Liver (tissue), 8 donors: ENCODE measurements at regions not wholly inside any gene's neighbourhood (a gene's known extent, or its start where the extent isn't known, plus 50 kb on each side); places are given as distances from the start of the nearest gene placed in this dataset.

ENCODE experiments used
- DNase-seq: peaks from one replicate; pipeline ENCODE4 v3.0.0-alpha.2; 2017; ENCODE audit warnings: low spot score
- H3K27ac ChIP-seq, 2 donors: one replicate each; pipeline ENCODE4 v1.7.0; 2013; ENCODE audit warnings: inconsistent platforms in 2 of 2, low read length in 2 of 2, control low read depth in 1 of 2, low read depth in 1 of 2, mild to moderate bottlenecking in 1 of 2
- H3K27me3 ChIP-seq, 4 donors: one replicate each; pipeline versions ENCODE4 v1.6.1 to v1.7.0; 2013; ENCODE audit warnings: low read length in 3 of 4, inconsistent platforms in 1 of 4, mild to moderate bottlenecking in 1 of 4, moderate library complexity in 1 of 4; ENCODE audit not compliant: control insufficient read depth in 4 of 4, insufficient read depth in 4 of 4
- H3K36me3 ChIP-seq, 4 donors: one replicate each; pipeline versions ENCODE4 v1.6.1 to v1.7.0; 2013; ENCODE audit warnings: low read length in 3 of 4, mild to moderate bottlenecking in 3 of 4, low read depth in 1 of 4, moderate library complexity in 1 of 4; ENCODE audit not compliant: control insufficient read depth in 4 of 4, insufficient read depth in 3 of 4
- H3K4me1 ChIP-seq, 4 donors: one replicate each; pipeline versions ENCODE4 v1.6.1 to v1.7.0; 2013; ENCODE audit warnings: low read length in 3 of 4, mild to moderate bottlenecking in 3 of 4, moderate library complexity in 1 of 4; ENCODE audit not compliant: control insufficient read depth in 4 of 4, insufficient read depth in 4 of 4
- H3K4me3 ChIP-seq, 3 donors: one replicate each; pipeline versions ENCODE4 v1.6.1 to v1.7.0; 2013; ENCODE audit warnings: low read length in 3 of 3, control low read depth in 1 of 3, low read depth in 1 of 3, mild to moderate bottlenecking in 1 of 3
- H3K9ac ChIP-seq, 2 donors: one replicate each; pipeline ENCODE4 v1.7.0; 2013; ENCODE audit warnings: low read length in 2 of 2, mild to moderate bottlenecking in 2 of 2, moderate library complexity in 2 of 2, control low read depth in 1 of 2, low read depth in 1 of 2
- H3K9me3 ChIP-seq, 4 donors: one replicate each; pipeline versions ENCODE4 v1.6.1 to v1.7.0; 2013; ENCODE audit warnings: low read length in 3 of 4; ENCODE audit not compliant: control insufficient read depth in 4 of 4
- EGR1 ChIP-seq, 2 donors: IDR thresholded peaks; 2 replicates each; pipeline ENCODE4 v1.6.1; 2016 to 2018; ENCODE audit warnings: antibody characterized with exemption in 2 of 2, low read depth in 2 of 2
- FOXA1 ChIP-seq: IDR thresholded peaks from 2 replicates; pipeline ENCODE4 v1.6.1; 2016; ENCODE audit warnings: antibody characterized with exemption
- GABPA ChIP-seq, 2 donors: IDR thresholded peaks in 1 of 2; conservative IDR thresholded peaks in 1 of 2; 2 replicates each; pipeline ENCODE4 v1.6.1; 2016; ENCODE audit warnings: antibody characterized with exemption in 2 of 2, mild to moderate bottlenecking in 1 of 2, moderate library complexity in 1 of 2
- HNF4G ChIP-seq: IDR thresholded peaks from 2 replicates; pipeline ENCODE4 v1.6.1; 2016; ENCODE audit warnings: antibody characterized with exemption
- NR2F2 ChIP-seq: IDR thresholded peaks from 2 replicates; pipeline ENCODE4 v1.6.1; 2016; ENCODE audit warnings: antibody characterized with exemption
- TAF1 ChIP-seq: conservative IDR thresholded peaks from 2 replicates; pipeline ENCODE4 v1.6.1; 2016; ENCODE audit warnings: antibody characterized with exemption, mild to moderate bottlenecking
- WGBS: extraction: QIAGEN DNeasy Blood & Tissue Kit; methylation state at CpG from one replicate; pipeline ENCODE4 v1.1.7; 2013; 5-methylcytosine and 5-hydroxymethylcytosine counted together
- TF ChIP-seq, protein P1 (sequence below): IDR thresholded peaks from 2 replicates; pipeline ENCODE4 v1.6.1; 2016; ENCODE audit warnings: antibody characterized with exemption
- TF ChIP-seq, protein P2 (sequence below): IDR thresholded peaks from 2 replicates; pipeline ENCODE4 v1.6.1; 2016; ENCODE audit warnings: antibody characterized with exemption, mild to moderate bottlenecking
- TF ChIP-seq, protein P3 (sequence below): IDR thresholded peaks from 2 replicates; pipeline ENCODE4 v1.6.1; 2016; ENCODE audit warnings: antibody characterized with exemption
- TF ChIP-seq, protein P4 (sequence below): IDR thresholded peaks from 2 replicates; pipeline ENCODE4 v1.6.1; 2016; ENCODE audit warnings: antibody characterized with exemption
- TF ChIP-seq, protein P5 (sequence below): fragments of 150-350 bp; IDR thresholded peaks from 2 replicates; pipeline ENCODE4 v1.5.1; 2017; ENCODE audit warnings: improper control_type of control experiment, low read depth, low read length; ENCODE audit not compliant: missing input control
- donor health status: healthy.
- donor health status: healthy.
- donor health status: healthy.
- donor health status: healthy.
- donor health status: healthy.

DNA sequence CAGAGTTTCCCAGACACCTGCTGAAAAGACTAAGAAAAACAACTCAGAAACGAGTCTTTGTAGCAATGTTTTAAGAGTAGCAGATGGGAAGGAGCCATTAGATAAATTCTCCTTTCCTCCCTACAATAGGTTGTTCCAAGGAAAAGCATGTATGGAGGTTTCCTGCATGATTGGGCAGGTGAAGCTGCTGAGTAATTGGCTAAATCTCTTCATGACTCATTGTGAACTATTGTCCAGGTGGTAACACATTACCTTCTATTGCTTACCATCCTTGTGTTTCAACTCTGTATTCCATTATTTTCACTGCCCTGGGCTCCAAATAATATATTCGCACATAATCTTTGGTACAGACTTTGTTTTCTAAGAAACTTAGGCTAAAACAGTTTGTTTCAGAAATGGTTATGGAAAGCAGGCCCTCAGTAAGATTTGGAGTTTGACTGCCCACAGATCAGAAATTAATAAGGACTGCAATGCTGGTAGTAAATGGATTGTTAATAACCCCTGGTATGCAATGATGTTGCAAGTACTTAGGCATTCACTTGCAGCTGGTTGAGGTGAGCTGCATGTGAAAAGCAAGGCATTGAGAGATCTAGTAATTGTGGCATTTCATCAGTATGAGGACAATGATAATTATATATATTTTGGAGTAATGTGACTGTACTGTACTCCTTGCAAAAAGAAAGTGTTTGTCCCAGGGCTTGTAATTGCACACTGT lies 281.4 kb upstream of the VLDLR start:
- H3K27me3 ChIP-seq: no peaks in the 10 kb centered on the region
- no peak overlapping the region for H3K27ac ChIP-seq
- no peak overlapping the region for H3K4me3 ChIP-seq
- WGBS: 81% methylated on average over 2 of the region's 2 CpGs
- no peaks in the 10 kb centered on the region for H3K36me3 ChIP-seq
- TF ChIP-seq TAF1 (no peak), HNF4G (no peak), NR2F2 (no peak)
- TF ChIP-seq, protein P1, sequence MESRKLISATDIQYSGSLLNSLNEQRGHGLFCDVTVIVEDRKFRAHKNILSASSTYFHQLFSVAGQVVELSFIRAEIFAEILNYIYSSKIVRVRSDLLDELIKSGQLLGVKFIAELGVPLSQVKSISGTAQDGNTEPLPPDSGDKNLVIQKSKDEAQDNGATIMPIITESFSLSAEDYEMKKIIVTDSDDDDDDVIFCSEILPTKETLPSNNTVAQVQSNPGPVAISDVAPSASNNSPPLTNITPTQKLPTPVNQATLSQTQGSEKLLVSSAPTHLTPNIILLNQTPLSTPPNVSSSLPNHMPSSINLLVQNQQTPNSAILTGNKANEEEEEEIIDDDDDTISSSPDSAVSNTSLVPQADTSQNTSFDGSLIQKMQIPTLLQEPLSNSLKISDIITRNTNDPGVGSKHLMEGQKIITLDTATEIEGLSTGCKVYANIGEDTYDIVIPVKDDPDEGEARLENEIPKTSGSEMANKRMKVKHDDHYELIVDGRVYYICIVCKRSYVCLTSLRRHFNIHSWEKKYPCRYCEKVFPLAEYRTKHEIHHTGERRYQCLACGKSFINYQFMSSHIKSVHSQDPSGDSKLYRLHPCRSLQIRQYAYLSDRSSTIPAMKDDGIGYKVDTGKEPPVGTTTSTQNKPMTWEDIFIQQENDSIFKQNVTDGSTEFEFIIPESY: no peak
- H3K9me3 ChIP-seq: no peaks in the 10 kb centered on the region
- DNase-seq: no peak
- H3K9ac ChIP-seq: no peak overlapping the region
- H3K4me1 ChIP-seq: no peaks in the 10 kb centered on the region

DNA sequence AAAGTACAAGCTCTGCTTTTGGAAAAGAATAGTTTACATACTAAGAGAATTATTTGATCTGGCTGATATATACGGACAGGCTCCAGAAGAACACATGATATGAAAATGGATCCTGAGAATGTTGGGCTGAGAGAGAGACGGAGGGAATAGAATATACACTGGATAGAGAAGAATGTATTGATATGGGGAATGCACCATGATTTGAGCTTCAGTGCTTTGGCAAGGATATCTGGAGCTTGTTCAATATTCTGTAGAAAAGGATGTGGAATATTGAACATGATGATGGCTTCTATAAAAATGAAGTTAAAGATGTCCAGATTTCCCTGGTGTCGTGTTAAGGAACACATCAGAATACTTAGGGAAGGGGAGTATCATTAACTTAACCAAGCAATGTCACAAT lies 280.5 kb upstream of the VLDLR start:
- Histone ChIP-seq H3K9me3 (no peaks in the 10 kb centered on the region), H3K27me3 (no peaks in the 10 kb centered on the region), H3K36me3 (no peaks in the 10 kb centered on the region), H3K9ac (no peak overlapping the region), H3K27ac (no peak overlapping the region), H3K4me1 (no peaks in the 10 kb centered on the region), H3K4me3 (no peak overlapping the region)
- 75% methylated on average over 3 of the region's 3 CpGs for WGBS
- DNase-seq: no peak
- TF ChIP-seq, protein P2, sequence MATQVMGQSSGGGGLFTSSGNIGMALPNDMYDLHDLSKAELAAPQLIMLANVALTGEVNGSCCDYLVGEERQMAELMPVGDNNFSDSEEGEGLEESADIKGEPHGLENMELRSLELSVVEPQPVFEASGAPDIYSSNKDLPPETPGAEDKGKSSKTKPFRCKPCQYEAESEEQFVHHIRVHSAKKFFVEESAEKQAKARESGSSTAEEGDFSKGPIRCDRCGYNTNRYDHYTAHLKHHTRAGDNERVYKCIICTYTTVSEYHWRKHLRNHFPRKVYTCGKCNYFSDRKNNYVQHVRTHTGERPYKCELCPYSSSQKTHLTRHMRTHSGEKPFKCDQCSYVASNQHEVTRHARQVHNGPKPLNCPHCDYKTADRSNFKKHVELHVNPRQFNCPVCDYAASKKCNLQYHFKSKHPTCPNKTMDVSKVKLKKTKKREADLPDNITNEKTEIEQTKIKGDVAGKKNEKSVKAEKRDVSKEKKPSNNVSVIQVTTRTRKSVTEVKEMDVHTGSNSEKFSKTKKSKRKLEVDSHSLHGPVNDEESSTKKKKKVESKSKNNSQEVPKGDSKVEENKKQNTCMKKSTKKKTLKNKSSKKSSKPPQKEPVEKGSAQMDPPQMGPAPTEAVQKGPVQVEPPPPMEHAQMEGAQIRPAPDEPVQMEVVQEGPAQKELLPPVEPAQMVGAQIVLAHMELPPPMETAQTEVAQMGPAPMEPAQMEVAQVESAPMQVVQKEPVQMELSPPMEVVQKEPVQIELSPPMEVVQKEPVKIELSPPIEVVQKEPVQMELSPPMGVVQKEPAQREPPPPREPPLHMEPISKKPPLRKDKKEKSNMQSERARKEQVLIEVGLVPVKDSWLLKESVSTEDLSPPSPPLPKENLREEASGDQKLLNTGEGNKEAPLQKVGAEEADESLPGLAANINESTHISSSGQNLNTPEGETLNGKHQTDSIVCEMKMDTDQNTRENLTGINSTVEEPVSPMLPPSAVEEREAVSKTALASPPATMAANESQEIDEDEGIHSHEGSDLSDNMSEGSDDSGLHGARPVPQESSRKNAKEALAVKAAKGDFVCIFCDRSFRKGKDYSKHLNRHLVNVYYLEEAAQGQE: no peak
- TF ChIP-seq, protein P3, sequence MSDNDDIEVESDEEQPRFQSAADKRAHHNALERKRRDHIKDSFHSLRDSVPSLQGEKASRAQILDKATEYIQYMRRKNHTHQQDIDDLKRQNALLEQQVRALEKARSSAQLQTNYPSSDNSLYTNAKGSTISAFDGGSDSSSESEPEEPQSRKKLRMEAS: no peak
- no peak for TF ChIP-seq EGR1 (IDR thresholded peaks at IDR 0.05; ENCODE audit: low read depth in 2 of 2)
- TF ChIP-seq HNF4G: no peak
- TF ChIP-seq GABPA (IDR thresholded peaks at IDR 0.05 in 1 of 2, conservative IDR thresholded peaks at IDR 0.05 in 1 of 2): no peak
- TF ChIP-seq, protein P4, sequence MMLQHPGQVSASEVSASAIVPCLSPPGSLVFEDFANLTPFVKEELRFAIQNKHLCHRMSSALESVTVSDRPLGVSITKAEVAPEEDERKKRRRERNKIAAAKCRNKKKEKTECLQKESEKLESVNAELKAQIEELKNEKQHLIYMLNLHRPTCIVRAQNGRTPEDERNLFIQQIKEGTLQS: no peak
- TF ChIP-seq, protein P5, sequence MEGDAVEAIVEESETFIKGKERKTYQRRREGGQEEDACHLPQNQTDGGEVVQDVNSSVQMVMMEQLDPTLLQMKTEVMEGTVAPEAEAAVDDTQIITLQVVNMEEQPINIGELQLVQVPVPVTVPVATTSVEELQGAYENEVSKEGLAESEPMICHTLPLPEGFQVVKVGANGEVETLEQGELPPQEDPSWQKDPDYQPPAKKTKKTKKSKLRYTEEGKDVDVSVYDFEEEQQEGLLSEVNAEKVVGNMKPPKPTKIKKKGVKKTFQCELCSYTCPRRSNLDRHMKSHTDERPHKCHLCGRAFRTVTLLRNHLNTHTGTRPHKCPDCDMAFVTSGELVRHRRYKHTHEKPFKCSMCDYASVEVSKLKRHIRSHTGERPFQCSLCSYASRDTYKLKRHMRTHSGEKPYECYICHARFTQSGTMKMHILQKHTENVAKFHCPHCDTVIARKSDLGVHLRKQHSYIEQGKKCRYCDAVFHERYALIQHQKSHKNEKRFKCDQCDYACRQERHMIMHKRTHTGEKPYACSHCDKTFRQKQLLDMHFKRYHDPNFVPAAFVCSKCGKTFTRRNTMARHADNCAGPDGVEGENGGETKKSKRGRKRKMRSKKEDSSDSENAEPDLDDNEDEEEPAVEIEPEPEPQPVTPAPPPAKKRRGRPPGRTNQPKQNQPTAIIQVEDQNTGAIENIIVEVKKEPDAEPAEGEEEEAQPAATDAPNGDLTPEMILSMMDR: no peak
- TF ChIP-seq TAF1: no peak
- TF ChIP-seq FOXA1: no peak
